BJ (cell line): ENCODE measurements at regions not wholly inside any gene's neighbourhood (a gene's known extent, or its start where the extent isn't known, plus 50 kb on each side); places are given as distances from the start of the nearest gene placed in this dataset.

Experiments used
- CTCF ChIA-PET: fragments of 350-600 bp; formaldehyde crosslinking; extraction: SDS; loops from one replicate; lab custom pipeline; 2021; ENCODE audit warnings: antibody characterized with exemption, inconsistent platforms; lab: Yijun Ruan, JAX
- POLR2A ChIA-PET: fragments of 300-600 bp; sonication (Branson Sonifier 250); formaldehyde crosslinking; extraction: SDS; loops from one replicate; lab custom pipeline; 2021; ENCODE audit warnings: antibody characterized with exemption; lab: Charles Lee
- DNase-seq: peaks from one replicate; pipeline ENCODE4 v3.0.0-alpha.2; 2011; ENCODE audit warnings: low read depth
- H3K27me3 ChIP-seq: 2 replicates; pipeline ENCODE4 v1.6.0; 2011; ENCODE audit warnings: low read length; ENCODE audit not compliant: control insufficient read depth, insufficient read depth
- H3K36me3 ChIP-seq: 2 replicates; pipeline ENCODE4 v1.5.1; 2011; ENCODE audit warnings: low read length; ENCODE audit not compliant: control insufficient read depth, insufficient read depth
- H3K4me3 ChIP-seq: 2 replicates; pipeline ENCODE4 v1.5.1; 2011; ENCODE audit warnings: low read depth, mild to moderate bottlenecking, control low read depth, low read length
- CTCF ChIP-seq: IDR thresholded peaks from 2 replicates; pipeline ENCODE4 v1.5.1; 2011; ENCODE audit warnings: low read depth, mild to moderate bottlenecking, control low read depth, inconsistent platforms, low read length, moderate library complexity; ENCODE audit not compliant: insufficient read depth

GRCh38 chr5:167123126-167123525 lies 1168.3 kb upstream of the WWC1 start:
- no peak overlapping the region for H3K4me3 ChIP-seq
- POLR2A ChIA-PET, result no interaction called here
- H3K27me3 ChIP-seq, result no peaks in the 10 kb centered on the region
- TF ChIP-seq CTCF, result no peak
- no peaks in the 10 kb centered on the region for H3K36me3 ChIP-seq
- DNase-seq, result no peak
- CTCF ChIA-PET, result no interaction called here

GRCh38 chr5:167128581-167128980 lies 1162.9 kb upstream of the WWC1 start:
- CTCF ChIA-PET, result no interaction called here
- no peak for TF ChIP-seq CTCF
- no peaks in the 10 kb centered on the region for H3K36me3 ChIP-seq
- no peaks in the 10 kb centered on the region for H3K27me3 ChIP-seq
- no peak for DNase-seq
- no peak overlapping the region for H3K4me3 ChIP-seq
- POLR2A ChIA-PET, result no interaction called here

- ChIA-PET POLR2A (no interaction called here), CTCF (no interaction called here)
- Histone ChIP-seq H3K36me3 (no peaks in the 10 kb centered on the region), H3K27me3 (no peaks in the 10 kb centered on the region), H3K4me3 (no peak overlapping the region)
- no peak for DNase-seq
- TF ChIP-seq CTCF, result no peak
Measured at GRCh38 chr5:167140548-167141291, 1150.7 kb upstream of the WWC1 start.

GRCh38 chr5:167143716-167144115 lies 1147.7 kb upstream of the WWC1 start:
- no peaks in the 10 kb centered on the region for H3K27me3 ChIP-seq
- TF ChIP-seq CTCF, result no peak
- ChIA-PET CTCF (no interaction called here), POLR2A (no interaction called here)
- H3K36me3 ChIP-seq, result no peaks in the 10 kb centered on the region
- DNase-seq, result no peak
- no peak overlapping the region for H3K4me3 ChIP-seq

GRCh38 chr5:167145841-167146240 lies 1145.6 kb upstream of the WWC1 start:
- Histone ChIP-seq H3K36me3 (no peaks in the 10 kb centered on the region), H3K4me3 (no peak overlapping the region), H3K27me3 (no peaks in the 10 kb centered on the region)
- CTCF ChIA-PET, result interaction anchor here (0.5 kb wide), 1 partner anchor 1283 kb away, joined by 3 read pairs; no protein-coding TSS in a partner anchor
- no peak for TF ChIP-seq CTCF
- DNase-seq, result no peak
- POLR2A ChIA-PET, result no interaction called here
